ENCODE measurements at regions not wholly inside any gene's neighbourhood (a gene's known extent, or its start where the extent isn't known, plus 50 kb on each side); places are given as distances from the start of the nearest gene placed in this dataset.

GRCh38 chr2:39546409-39546808 is 109.3 kb upstream of the MAP4K3 start (continued):
- TF ChIP-seq MEF2B (IDR thresholded peaks at IDR 0.05; ENCODE audit: partially characterized antibody, poor library complexity, severe bottlenecking) (no peak), ASH2L (IDR thresholded peaks at IDR 0.05; ENCODE audit: borderline replicate concordance, low read depth) (no peak), SIN3A (IDR thresholded peaks at IDR 0.05; ENCODE audit: low read depth, low read length) (no peak), BACH1 (IDR thresholded peaks at IDR 0.05; ENCODE audit: borderline replicate concordance) (no peak)
- TF ChIP-seq, protein P1, sequence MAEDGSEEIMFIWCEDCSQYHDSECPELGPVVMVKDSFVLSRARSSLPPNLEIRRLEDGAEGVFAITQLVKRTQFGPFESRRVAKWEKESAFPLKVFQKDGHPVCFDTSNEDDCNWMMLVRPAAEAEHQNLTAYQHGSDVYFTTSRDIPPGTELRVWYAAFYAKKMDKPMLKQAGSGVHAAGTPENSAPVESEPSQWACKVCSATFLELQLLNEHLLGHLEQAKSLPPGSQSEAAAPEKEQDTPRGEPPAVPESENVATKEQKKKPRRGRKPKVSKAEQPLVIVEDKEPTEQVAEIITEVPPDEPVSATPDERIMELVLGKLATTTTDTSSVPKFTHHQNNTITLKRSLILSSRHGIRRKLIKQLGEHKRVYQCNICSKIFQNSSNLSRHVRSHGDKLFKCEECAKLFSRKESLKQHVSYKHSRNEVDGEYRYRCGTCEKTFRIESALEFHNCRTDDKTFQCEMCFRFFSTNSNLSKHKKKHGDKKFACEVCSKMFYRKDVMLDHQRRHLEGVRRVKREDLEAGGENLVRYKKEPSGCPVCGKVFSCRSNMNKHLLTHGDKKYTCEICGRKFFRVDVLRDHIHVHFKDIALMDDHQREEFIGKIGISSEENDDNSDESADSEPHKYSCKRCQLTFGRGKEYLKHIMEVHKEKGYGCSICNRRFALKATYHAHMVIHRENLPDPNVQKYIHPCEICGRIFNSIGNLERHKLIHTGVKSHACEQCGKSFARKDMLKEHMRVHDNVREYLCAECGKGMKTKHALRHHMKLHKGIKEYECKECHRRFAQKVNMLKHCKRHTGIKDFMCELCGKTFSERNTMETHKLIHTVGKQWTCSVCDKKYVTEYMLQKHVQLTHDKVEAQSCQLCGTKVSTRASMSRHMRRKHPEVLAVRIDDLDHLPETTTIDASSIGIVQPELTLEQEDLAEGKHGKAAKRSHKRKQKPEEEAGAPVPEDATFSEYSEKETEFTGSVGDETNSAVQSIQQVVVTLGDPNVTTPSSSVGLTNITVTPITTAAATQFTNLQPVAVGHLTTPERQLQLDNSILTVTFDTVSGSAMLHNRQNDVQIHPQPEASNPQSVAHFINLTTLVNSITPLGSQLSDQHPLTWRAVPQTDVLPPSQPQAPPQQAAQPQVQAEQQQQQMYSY (CRISPR knock-in tag; IDR thresholded peaks at IDR 0.05), result no peak

GRCh38 chr2:39546937-39547336 is 109.9 kb upstream of the MAP4K3 start:
- ATAC-seq (no peak), DNase-seq (ENCODE audit: low read depth, low spot score) (no peak), FAIRE-seq (no peak)
- in situ Hi-C loops (cut with MboI) (no loop called here), intact Hi-C loops (cut with micrococcal nuclease; ENCODE audit: unreplicated experiment) (no loop called here)
- H3K27me3 ChIP-seq (replicated peaks in 1 of 2; ENCODE audit: control insufficient read depth in 2 of 2, insufficient read depth in 2 of 2, low read length in 1 of 2), result no peaks in the 10 kb centered on the region
- no peak overlapping the region for H3K9ac ChIP-seq (ENCODE audit: control insufficient read depth, insufficient read depth, low read length)
- H3K4me2 ChIP-seq (ENCODE audit: control insufficient read depth, insufficient read depth), result no peak overlapping the region
- 0% methylated on average over 1 of the region's 1 CpG for WGBS (ENCODE audit: insufficient coverage, insufficient replicate concordance, low lambda C conversion rate, missing lambda C conversion rate)
- ChIA-PET POLR2A (no interaction called here), CTCF (no interaction called here), SMC1A (ENCODE audit: uncharacterized antibody, unreplicated experiment) (no interaction called here), RAD21 (ENCODE audit: unreplicated experiment) (no interaction called here)
- H2AFZ ChIP-seq (ENCODE audit: control insufficient read depth, low read depth, low read length), result no peak overlapping the region
- H3K27ac ChIP-seq (ENCODE audit: control insufficient read depth, insufficient read depth), result no peak overlapping the region
- no peaks in the 10 kb centered on the region for H3K79me2 ChIP-seq (ENCODE audit: control insufficient read depth, insufficient read depth, low read length)
- H3K4me3 ChIP-seq, result no peak overlapping the region
- H4K20me1 ChIP-seq (ENCODE audit: control insufficient read depth, insufficient read depth), result no peaks in the 10 kb centered on the region
- H3K9me3 ChIP-seq (replicated peaks; ENCODE audit: control insufficient read depth, insufficient read depth, low read length), result no peaks in the 10 kb centered on the region
- H3K36me3 ChIP-seq (ENCODE audit: control insufficient read depth in 2 of 2, insufficient read depth in 2 of 2, low read length in 1 of 2), result no peaks in the 10 kb centered on the region
- no TSS peak for BruUV-seq (replicated peaks)
- no peaks in the 10 kb centered on the region for H3K4me1 ChIP-seq (ENCODE audit: control insufficient read depth, insufficient read depth, low read length)
- TF ChIP-seq IKZF2 (IDR thresholded peaks at IDR 0.05) (no peak), BCL3 (IDR thresholded peaks at IDR 0.05; ENCODE audit: borderline replicate concordance, insufficient read depth, low read depth, low read length, poor library complexity, severe bottlenecking) (no peak), FOXK2 (IDR thresholded peaks at IDR 0.05) (no peak), ZZZ3 (IDR thresholded peaks at IDR 0.05; ENCODE audit: control insufficient read depth, insufficient read length, low read depth) (no peak), MTA3 (IDR thresholded peaks at IDR 0.05; ENCODE audit: borderline replicate concordance, low read length) (no peak), CEBPB (IDR thresholded peaks at IDR 0.05; ENCODE audit: borderline replicate concordance in 1 of 2, low read depth in 2 of 2, low read length in 2 of 2) (no peak), HDAC2 (IDR thresholded peaks at IDR 0.05) (no peak), JUNB (IDR thresholded peaks at IDR 0.05) (no peak)
- TF ChIP-seq, protein P2, sequence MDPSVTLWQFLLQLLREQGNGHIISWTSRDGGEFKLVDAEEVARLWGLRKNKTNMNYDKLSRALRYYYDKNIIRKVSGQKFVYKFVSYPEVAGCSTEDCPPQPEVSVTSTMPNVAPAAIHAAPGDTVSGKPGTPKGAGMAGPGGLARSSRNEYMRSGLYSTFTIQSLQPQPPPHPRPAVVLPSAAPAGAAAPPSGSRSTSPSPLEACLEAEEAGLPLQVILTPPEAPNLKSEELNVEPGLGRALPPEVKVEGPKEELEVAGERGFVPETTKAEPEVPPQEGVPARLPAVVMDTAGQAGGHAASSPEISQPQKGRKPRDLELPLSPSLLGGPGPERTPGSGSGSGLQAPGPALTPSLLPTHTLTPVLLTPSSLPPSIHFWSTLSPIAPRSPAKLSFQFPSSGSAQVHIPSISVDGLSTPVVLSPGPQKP (IDR thresholded peaks at IDR 0.05; ENCODE audit: low read depth, low read length), result no peak
